ENCODE measurements at regions not wholly inside any gene's neighbourhood (a gene's known extent, or its start where the extent isn't known, plus 50 kb on each side); places are given as distances from the start of the nearest gene placed in this dataset.
"Not testable (repeated sequence)": the region's sequence is repeated elsewhere in the genome, so short reads cannot be mapped to it uniquely, and the experiment has no call there.

DNA sequence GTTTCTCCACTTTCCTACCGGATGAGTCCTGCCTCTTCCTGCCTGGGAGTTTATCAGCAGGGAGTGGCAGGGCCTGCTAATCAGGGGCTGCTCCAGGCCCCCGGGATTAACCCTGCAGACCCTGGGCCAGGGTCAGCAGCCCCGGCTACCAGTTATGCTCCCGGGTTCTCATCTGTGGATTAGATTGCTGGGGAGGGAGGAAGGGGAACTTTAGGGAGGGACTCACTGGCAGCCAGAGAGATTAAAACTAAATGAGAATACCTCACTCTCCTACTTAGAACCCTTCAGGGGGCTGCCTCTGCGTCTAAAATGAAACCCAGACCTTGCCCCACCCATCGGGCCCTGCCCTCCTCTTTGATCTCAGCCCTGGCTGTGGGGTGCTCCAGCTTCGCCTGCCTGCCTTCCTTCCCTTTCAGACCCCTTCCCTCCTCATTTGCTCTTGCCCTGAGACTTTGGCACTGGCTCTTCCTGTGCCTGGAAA is 130.5 kb upstream of the HAND1 start:
- Mint-ChIP-seq H3K27me3 (peaks cover 41 to 89% (median 55%) of the 10 kb centered on the region in 3 donors), H3K36me3 (no peaks in the 10 kb centered on the region), H3K4me3 (peak overlapping the region in 1 of 8 donors; percentile 77), H3K9me3 (peaks cover 0 to 2% (median 0%) of the 10 kb centered on the region in 7 donors), H3K27ac (no peak overlapping the region), H3K4me1 (peaks cover 4 to 20% (median 14%) of the 10 kb centered on the region in 3 donors)
- DNase-seq, result no peak
- ATAC-seq (ENCODE audit: low read depth in 2 of 2), result no peak

DNA sequence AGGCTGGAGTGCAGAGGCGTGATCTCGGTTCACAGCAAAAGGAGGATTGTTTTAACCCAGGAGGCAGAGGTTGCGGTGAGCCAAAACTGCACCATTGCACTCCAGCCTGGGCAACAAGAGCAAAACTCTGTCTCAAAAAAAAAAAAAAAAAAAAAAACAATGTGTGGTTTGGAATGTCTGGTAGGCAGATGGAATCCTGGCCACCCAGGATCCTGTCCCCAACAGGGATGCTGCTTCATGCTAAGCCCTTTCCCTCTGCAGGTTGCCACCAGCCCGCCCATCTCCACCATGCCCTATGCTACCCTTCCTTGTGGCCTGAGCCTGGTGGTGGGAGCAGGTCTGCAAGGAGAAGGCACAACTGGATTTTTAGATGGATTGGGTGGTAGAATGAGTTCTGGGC is 129.7 kb upstream of the HAND1 start:
- Mint-ChIP-seq H3K4me1 (peaks cover 4 to 20% (median 14%) of the 10 kb centered on the region in 3 donors), H3K27ac (no peak overlapping the region), H3K36me3 (no peaks in the 10 kb centered on the region), H3K27me3 (peaks cover 47 to 89% (median 62%) of the 10 kb centered on the region in 3 donors), H3K9me3 (peaks cover 0 to 2% (median 0%) of the 10 kb centered on the region in 7 donors), H3K4me3 (peak overlapping the region in 1 of 8 donors; percentile 47)
- ATAC-seq (ENCODE audit: low read depth in 2 of 2) (no peak), DNase-seq (no peak)

DNA sequence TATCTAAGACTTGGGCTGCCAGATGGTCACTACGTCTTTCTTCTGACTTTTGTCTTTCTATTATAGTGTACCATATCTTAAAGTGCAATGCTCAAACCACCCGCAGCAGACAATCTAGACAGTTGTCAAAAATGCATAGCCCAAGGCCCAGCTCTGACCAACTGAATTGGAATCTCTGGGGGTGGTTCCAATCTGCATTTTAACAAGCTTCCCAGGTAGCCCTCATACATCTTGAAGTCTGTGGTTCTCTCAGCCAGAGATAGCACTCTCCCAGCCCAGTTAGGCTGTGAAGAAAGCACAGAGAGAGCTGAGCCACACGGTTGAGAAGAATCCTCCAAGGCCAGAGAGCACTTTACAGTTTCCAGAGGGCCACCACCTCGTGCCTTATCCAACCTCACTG is 128.2 kb upstream of the HAND1 start:
- peaks cover 50 to 82% (median 65%) of the 10 kb centered on the region in 3 donors for H3K27me3 Mint-ChIP-seq
- ATAC-seq (ENCODE audit: low read depth in 2 of 2) (no peak), DNase-seq (no peak)
- H3K36me3 Mint-ChIP-seq, result no peaks in the 10 kb centered on the region
- H3K4me1 Mint-ChIP-seq, result peaks cover 0 to 14% (median 8%) of the 10 kb centered on the region in 3 donors
- no peak overlapping the region for H3K27ac Mint-ChIP-seq
- no peaks in the 10 kb centered on the region for H3K9me3 Mint-ChIP-seq
- H3K4me3 Mint-ChIP-seq, result no peak overlapping the region

DNA sequence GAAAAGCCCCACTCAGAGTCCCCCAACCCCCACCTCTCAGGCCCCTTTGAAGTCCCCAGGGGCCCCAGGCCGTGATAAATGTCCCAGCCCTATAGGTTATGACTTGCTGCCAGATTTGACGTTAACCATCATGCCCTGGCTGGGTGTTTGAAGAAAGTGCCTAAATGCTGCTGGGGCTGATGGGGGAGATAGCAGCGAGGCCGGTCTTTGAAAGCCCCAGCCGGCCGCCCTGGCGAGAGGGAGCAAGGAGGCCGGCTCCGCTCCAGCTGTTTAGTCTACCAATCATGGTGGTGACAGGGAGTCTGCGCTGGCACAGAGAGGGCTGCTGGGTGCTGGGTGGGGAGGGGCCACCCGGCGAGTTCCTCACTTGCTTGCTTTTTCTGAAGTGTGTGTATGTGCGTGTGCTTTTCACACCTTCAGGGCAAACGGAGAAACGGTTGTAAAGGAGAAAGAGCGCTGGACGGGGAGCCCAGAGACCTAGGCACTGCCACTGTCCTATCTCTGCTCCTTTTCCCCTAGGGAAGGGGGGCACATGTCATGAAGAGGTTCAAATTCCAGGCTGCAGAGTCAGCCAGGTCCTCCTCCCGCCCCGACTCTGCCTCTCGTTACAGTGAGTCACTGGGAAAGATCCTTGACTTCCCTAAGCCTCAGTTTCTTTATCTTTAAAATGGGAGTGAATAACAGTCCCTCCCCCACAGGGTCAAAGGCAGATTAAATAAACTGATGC is 126.1 kb upstream of the HAND1 start:
- Mint-ChIP-seq H3K27me3 (peaks cover 45 to 70% (median 69%) of the 10 kb centered on the region in 3 donors), H3K9me3 (peaks cover 0 to 3% (median 0%) of the 10 kb centered on the region in 7 donors), H3K27ac (peak overlapping the region in 1 of 6 donors; percentile 58), H3K36me3 (peaks cover 0 to 7% of the 10 kb centered on the region in 2 donors), H3K4me3 (no peak overlapping the region), H3K4me1 (peaks cover 0 to 8% (median 3%) of the 10 kb centered on the region in 3 donors)
- DNase-seq, result no peak
- ATAC-seq (ENCODE audit: low read depth in 2 of 2), result peak in 1 of 2 donors; percentile 25

DNA sequence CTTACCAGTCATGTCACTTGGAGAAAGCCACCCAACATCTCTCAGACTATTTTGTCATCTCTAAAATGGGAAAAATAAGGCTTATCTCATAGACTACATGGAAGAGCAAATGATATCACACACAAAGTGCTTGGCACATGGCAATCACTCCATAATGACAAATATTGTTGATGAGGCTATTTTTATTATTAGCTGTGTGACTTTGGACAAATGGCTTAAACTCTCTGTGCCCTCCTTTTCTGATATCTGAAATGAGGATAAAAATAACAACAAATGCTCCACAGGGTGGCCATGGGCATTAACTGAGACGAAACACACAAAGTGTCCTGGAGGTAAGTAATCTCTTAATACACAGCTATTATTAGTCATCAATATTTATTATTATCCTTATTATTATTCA is 125.5 kb upstream of the HAND1 start:
- H3K9me3 Mint-ChIP-seq, result peaks cover 0 to 4% (median 2%) of the 10 kb centered on the region in 7 donors
- H3K4me3 Mint-ChIP-seq, result no peak overlapping the region
- H3K27ac Mint-ChIP-seq, result no peak overlapping the region
- no peak for DNase-seq
- peaks cover 0 to 8% (median 3%) of the 10 kb centered on the region in 3 donors for H3K4me1 Mint-ChIP-seq
- peaks cover 0 to 7% of the 10 kb centered on the region in 2 donors for H3K36me3 Mint-ChIP-seq
- no peak for ATAC-seq (ENCODE audit: low read depth in 2 of 2)
- peaks cover 44 to 68% (median 68%) of the 10 kb centered on the region in 3 donors for H3K27me3 Mint-ChIP-seq

DNA sequence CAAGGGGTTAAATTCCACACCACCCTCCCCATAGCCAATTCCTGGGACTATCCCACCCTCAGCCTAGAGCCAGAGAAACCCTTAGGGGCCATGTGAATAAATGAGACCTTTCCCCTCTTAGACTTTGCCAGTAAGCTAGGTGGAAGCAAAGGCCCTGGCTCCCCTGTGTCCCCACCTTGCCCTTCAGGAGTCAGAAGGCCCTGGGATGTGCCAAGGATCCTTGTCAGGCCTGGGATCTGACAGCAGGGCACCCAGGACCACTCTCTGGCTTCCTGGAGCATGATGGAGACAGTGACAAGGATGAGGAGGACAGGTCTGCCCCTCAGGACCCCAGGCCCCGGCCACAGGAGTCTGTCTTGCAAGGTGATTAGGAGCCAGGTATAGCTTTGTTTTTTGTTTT is 125.0 kb upstream of the HAND1 start:
- H3K27me3 Mint-ChIP-seq, result peaks cover 49 to 71% (median 68%) of the 10 kb centered on the region in 3 donors
- peaks cover 0 to 7% of the 10 kb centered on the region in 2 donors for H3K36me3 Mint-ChIP-seq
- H3K4me1 Mint-ChIP-seq, result peaks cover 0 to 8% (median 4%) of the 10 kb centered on the region in 3 donors
- H3K4me3 Mint-ChIP-seq, result no peak overlapping the region
- H3K9me3 Mint-ChIP-seq, result peaks cover 0 to 4% (median 2%) of the 10 kb centered on the region in 7 donors
- no peak for DNase-seq
- no peak for ATAC-seq (ENCODE audit: low read depth in 2 of 2)
- H3K27ac Mint-ChIP-seq, result peak overlapping the region in 1 of 6 donors; percentile 54

DNA sequence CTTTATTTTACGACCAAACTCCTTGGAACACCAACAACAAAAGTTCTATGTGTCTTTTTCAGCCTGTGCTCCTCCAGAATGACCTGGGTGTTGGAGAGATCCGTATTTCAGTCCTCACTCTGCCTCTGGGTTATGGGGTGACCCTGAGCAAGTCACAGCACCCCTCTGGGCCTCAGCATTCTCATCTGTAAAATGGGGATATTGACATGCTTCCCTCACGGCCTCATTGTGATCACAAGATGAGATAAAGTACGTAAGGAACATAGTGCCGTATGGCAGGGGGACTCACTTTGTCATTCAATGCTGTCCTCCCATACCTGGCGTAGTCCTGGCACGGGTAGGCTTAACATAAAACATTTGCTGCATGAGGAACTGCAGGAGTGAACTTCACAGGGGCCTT is 123.0 kb upstream of the HAND1 start:
- Mint-ChIP-seq H3K9me3 (peaks cover 0 to 4% (median 2%) of the 10 kb centered on the region in 7 donors), H3K4me1 (peaks cover 0 to 8% (median 5%) of the 10 kb centered on the region in 3 donors), H3K27me3 (peaks cover 49 to 65% (median 60%) of the 10 kb centered on the region in 3 donors), H3K27ac (no peak overlapping the region), H3K4me3 (no peak overlapping the region), H3K36me3 (peaks cover 0 to 7% of the 10 kb centered on the region in 2 donors)
- no peak for ATAC-seq (ENCODE audit: low read depth in 2 of 2)
- DNase-seq, result no peak

DNA sequence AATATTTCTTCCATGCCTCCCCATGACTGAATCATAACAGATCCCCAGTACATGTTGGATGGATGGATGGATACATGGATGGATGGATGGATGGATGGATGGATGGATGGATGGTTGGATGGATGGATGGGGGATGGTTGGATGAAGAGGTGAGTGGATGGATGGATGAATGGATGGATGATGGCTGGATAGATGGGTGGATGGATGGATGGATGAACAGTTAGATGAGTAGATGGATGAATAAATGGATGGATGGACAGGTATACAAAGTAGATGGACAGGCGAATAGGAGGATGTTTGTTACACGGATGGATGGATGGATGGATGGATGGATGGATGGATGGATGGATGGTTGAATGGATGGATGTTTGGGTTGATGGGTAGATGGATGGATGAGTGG is 120.0 kb upstream of the HAND1 start:
- H3K4me1 Mint-ChIP-seq, result peaks cover 0 to 1% (median 0%) of the 10 kb centered on the region in 3 donors
- H3K4me3 Mint-ChIP-seq, result no peak overlapping the region
- ATAC-seq (ENCODE audit: low read depth in 2 of 2) (no peak), DNase-seq (no peak)
- peaks cover 0 to 7% of the 10 kb centered on the region in 2 donors for H3K36me3 Mint-ChIP-seq
- H3K27me3 Mint-ChIP-seq, result peaks cover 30 to 48% (median 42%) of the 10 kb centered on the region in 3 donors
- peaks cover 0 to 9% (median 3%) of the 10 kb centered on the region in 7 donors for H3K9me3 Mint-ChIP-seq
- H3K27ac Mint-ChIP-seq, result peak overlapping the region in 1 of 6 donors; percentile 8

DNA sequence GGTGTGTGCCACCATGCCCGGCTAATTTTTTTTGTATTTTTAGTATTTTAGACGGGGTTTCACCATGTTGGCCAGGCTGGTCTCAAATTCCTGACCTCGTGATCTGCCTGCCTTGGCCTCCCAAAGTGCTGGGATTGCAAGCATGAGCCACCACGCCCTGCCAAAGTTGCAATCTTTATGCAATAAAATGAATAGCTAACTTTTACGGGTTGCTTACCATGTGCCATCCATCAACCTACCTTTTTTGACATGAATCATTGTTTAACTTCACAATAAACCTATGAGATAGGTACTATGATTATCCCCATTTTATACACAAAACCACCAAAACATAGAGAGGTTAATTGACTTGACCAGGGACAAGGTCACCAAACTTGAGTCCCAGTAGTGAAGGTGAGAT is 118.8 kb upstream of the HAND1 start:
- ATAC-seq (ENCODE audit: low read depth in 2 of 2); H3K9me3 Mint-ChIP-seq; H3K36me3 Mint-ChIP-seq; H3K4me1 Mint-ChIP-seq; DNase-seq; H3K4me3 Mint-ChIP-seq: not testable (repeated sequence)
- peak overlapping the region in 1 of 6 donors; percentile 47 for H3K27ac Mint-ChIP-seq
- H3K27me3 Mint-ChIP-seq, result peaks cover 29 to 36% (median 32%) of the 10 kb centered on the region in 3 donors

DNA sequence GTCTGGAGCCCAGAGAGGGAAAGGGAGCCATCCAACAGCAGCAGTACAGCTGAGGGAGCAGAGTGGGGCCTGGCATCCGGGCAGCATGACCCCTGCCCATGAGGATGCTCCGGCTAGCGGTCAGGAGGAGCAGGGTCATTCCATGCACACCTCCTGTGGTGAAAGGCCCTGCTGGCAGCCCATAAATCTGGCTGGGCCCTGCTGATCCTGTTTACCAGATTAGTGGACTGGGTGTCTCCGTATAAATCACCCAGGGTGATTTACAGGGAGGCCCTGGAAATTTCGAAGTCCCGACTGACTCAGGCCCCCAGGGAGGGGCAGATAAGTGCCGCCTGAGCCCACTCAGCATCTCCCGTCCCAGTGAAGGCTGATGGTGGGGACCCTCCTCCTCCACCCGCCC is 117.6 kb upstream of the HAND1 start:
- peaks cover 0 to 1% (median 0%) of the 10 kb centered on the region in 3 donors for H3K4me1 Mint-ChIP-seq

DNA sequence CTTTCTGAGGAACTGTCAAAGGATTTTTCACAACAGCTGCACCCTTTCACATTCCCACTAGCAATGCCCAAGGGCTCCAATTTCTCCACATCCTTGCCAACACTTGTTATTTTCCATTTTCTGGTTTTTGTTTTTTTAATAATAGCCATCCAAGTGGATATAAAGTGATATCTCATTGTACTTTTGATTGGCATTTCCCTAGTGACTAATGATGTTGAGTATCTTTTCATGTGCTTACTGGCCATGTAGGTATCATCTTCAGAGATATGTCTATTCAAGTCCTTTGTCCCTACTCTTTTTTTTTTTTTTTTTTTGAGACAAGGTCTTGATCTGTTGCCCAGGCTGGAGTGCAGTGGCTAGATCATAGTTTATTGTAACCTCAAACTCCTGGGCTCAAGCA is 115.8 kb upstream of the HAND1 start:
- no peak for ATAC-seq (ENCODE audit: low read depth in 2 of 2)
- Mint-ChIP-seq H3K27me3 (peaks cover 20 to 26% (median 23%) of the 10 kb centered on the region in 3 donors), H3K36me3 (no peaks in the 10 kb centered on the region), H3K4me3 (no peak overlapping the region), H3K27ac (no peak overlapping the region), H3K9me3 (peaks cover 0 to 8% (median 0%) of the 10 kb centered on the region in 7 donors), H3K4me1 (peaks cover 0 to 1% (median 0%) of the 10 kb centered on the region in 3 donors)
- no peak for DNase-seq

More for the DNA sequence above, 117.6 kb upstream of the HAND1 start:
- DNase-seq, result no peak
- Mint-ChIP-seq H3K36me3 (peaks cover 0 to 2% of the 10 kb centered on the region in 2 donors), H3K9me3 (peaks cover 0 to 9% (median under 1%) of the 10 kb centered on the region in 7 donors), H3K27ac (no peak overlapping the region), H3K4me3 (no peak overlapping the region), H3K27me3 (peaks cover 25 to 27% (median 26%) of the 10 kb centered on the region in 3 donors)
- no peak for ATAC-seq (ENCODE audit: low read depth in 2 of 2)

DNA sequence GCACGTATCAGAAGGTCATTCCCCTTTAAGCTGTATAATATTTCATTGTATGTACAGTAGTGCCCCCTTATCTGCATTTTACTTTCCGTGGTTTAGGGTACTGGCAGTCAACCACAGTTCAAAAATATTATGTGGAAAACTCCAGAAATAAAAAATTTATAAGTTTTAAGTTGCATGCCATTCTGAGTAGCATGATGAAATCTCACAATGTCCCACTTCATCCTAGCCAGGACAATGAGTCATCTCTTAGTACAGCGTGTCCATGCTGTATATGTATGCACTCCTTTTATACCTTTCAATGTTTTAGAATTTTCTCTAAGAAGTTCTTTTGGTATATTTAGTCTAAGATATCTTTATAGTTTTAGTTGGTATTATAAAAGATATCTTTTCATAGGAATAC is 115.0 kb upstream of the HAND1 start:
- ATAC-seq (ENCODE audit: low read depth in 2 of 2) (no peak), DNase-seq (no peak)
- Mint-ChIP-seq H3K27ac (no peak overlapping the region), H3K4me1 (peaks cover 0 to 1% (median 0%) of the 10 kb centered on the region in 3 donors), H3K36me3 (no peaks in the 10 kb centered on the region), H3K4me3 (no peak overlapping the region), H3K9me3 (peaks cover 0 to 4% (median 0%) of the 10 kb centered on the region in 7 donors), H3K27me3 (peaks cover 13 to 25% (median 21%) of the 10 kb centered on the region in 3 donors)

DNA sequence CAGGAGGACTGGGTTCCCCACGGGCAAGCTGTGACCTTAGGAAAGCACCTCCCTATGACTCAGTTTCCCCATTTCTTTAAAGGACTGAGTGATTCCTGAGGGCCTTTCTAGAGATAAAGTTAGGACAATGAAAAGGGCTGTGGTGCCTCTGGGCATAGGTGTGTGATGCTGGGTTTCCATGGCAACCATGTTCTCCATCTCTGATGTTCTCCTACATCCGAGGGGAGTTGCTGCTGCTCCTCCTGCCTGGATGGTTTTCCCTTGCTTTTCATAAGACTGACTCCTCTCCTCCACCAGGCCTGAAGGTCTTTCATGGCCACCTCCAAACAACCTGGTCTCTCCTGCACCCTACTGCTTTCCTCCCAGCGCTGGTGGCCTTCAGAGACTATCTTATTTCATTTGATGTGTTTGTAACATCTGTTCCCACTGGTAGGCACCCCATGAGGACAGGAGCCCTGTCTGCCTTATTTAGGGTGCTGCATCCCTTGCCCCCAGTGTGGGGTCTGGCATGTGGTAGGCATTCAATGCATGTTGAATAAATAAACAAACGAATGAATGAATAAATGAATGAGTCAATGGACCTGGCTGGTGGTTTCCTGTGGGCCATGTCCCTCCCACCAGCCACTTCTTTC is 112.2 kb upstream of the HAND1 start:
- Mint-ChIP-seq H3K9me3 (peaks cover 0 to 3% (median 0%) of the 10 kb centered on the region in 7 donors), H3K36me3 (no peaks in the 10 kb centered on the region), H3K27me3 (peaks cover 9 to 33% (median 18%) of the 10 kb centered on the region in 3 donors), H3K4me1 (no peaks in the 10 kb centered on the region), H3K4me3 (no peak overlapping the region), H3K27ac (peak overlapping the region in 1 of 6 donors; percentile 66)
- ATAC-seq (ENCODE audit: low read depth in 2 of 2), result no peak
- DNase-seq, result no peak
